ENCODE measurements at regions not wholly inside any gene's neighbourhood (a gene's known extent, or its start where the extent isn't known, plus 50 kb on each side); places are given as distances from the start of the nearest gene placed in this dataset.
"Not testable (repeated sequence)": the region's sequence is repeated elsewhere in the genome, so short reads cannot be mapped to it uniquely, and the experiment has no call there.

GRCh38 chr10:76628801-76629200 lies 1008.8 kb downstream of the KCNMA1 start:
- in situ Hi-C loops (cut with HindIII; ENCODE audit: low sequenced_read_pairs), result no loop called here
- DNase-seq (ENCODE audit: low read depth, low spot score), result no peak
- H3K4me3 ChIP-seq (ENCODE audit: low read depth, low read length), result no peak overlapping the region
- TF ChIP-seq CTCF (IDR thresholded peaks at IDR 0.05; ENCODE audit: low read depth, low read length), result no peak

- TF ChIP-seq CTCF (IDR thresholded peaks at IDR 0.05; ENCODE audit: low read depth, low read length), result no peak
- in situ Hi-C loops (cut with HindIII; ENCODE audit: low sequenced_read_pairs), result no loop called here
- DNase-seq (ENCODE audit: low read depth, low spot score), result no peak
- H3K4me3 ChIP-seq (ENCODE audit: low read depth, low read length), result no peak overlapping the region
These were observed 1011.2 kb downstream of the KCNMA1 start for GRCh38 chr10:76626386-76626785.

GRCh38 chr10:76624470-76624869 lies 1013.1 kb downstream of the KCNMA1 start:
- in situ Hi-C loops (cut with HindIII; ENCODE audit: low sequenced_read_pairs), result no loop called here

DNA sequence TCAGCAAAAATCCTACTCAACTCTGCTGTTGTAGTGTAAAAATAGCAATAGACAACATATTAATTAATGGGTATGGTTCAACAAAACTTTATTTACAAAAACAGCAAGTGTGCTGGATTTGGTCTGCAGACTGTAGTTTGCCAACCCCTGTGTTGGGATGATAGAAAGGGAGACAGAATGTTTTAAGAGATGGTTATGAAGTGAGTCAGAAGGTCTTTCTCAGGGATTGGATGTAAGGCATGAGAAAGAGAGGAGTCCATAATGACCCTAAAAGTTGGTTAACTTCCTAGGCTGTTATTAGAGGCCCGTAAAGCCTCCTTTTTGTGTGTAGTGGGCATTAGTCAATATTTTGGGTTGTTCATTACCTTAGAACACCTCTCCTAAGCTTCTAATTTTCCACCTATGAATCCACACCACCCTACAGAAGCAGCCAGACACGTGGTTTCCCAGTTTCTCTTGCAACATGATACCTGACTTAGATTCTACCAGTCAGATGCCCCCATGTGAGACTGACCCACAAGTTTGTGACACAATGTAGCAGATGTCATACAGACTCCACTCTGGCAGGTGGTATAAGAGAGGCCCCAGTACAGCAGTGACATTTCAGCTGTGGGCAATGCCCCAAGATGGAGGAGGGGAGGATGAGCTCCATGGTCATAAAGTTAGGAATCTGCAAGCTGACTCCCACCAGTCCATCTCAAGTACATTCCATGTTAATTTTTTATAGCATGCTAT lies 1015.6 kb downstream of the KCNMA1 start:
- in situ Hi-C loops (cut with HindIII; ENCODE audit: low sequenced_read_pairs), result no loop called here
- no peak overlapping the region for H3K4me3 ChIP-seq (ENCODE audit: low read depth, low read length)
- TF ChIP-seq CTCF (IDR thresholded peaks at IDR 0.05; ENCODE audit: low read depth, low read length), result no peak
- DNase-seq (ENCODE audit: low read depth, low spot score), result no peak

More at GRCh38 chr10:76624470-76624869, 1013.1 kb downstream of the KCNMA1 start:
- no peak overlapping the region for H3K4me3 ChIP-seq (ENCODE audit: low read depth, low read length)
- no peak for TF ChIP-seq CTCF (IDR thresholded peaks at IDR 0.05; ENCODE audit: low read depth, low read length)
- no peak for DNase-seq (ENCODE audit: low read depth, low spot score)

DNA sequence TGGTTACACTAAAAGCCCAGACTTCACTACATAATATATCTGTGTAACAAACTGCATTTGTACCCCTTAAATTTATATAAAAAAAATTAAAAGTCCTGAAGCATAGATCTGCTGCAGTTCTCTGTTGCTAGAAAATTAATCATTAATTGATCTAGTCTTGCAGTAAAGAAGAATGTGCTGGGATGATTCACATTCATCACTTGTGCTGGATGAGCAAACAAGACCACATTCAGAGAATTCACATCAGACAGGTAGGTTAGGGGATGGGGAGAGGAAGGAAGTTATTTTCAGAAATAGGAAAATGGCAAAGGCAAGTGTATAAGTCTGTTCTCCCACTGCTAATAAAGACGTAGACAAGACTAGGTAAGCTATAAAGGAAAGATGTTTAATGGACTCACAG lies 1019.0 kb downstream of the KCNMA1 start:
- no peak for DNase-seq (ENCODE audit: low read depth, low spot score)
- in situ Hi-C loops (cut with HindIII; ENCODE audit: low sequenced_read_pairs), result no loop called here
- no peak overlapping the region for H3K4me3 ChIP-seq (ENCODE audit: low read depth, low read length)
- no peak for TF ChIP-seq CTCF (IDR thresholded peaks at IDR 0.05; ENCODE audit: low read depth, low read length)

DNA sequence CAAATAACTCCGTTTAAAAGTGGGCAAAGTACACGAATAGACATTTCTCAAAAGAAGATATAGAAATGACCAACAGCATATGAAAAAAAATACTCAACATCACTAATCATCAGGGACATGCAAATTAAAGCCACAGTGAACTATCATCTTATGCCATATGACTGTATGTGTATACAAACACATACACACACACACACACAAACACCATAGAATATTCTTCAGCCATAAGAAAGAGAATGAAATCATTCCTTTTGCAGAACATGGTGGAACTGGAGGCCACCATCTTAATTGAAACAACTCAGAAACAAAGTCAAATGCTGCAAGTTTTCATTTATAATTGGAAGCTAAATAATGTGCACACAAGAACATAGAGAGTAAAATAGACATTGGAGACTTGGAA lies 1019.4 kb downstream of the KCNMA1 start:
- no peak overlapping the region for H3K4me3 ChIP-seq (ENCODE audit: low read depth, low read length)
- no peak for TF ChIP-seq CTCF (IDR thresholded peaks at IDR 0.05; ENCODE audit: low read depth, low read length)
- no peak for DNase-seq (ENCODE audit: low read depth, low spot score)
- in situ Hi-C loops (cut with HindIII; ENCODE audit: low sequenced_read_pairs), result no loop called here

DNA sequence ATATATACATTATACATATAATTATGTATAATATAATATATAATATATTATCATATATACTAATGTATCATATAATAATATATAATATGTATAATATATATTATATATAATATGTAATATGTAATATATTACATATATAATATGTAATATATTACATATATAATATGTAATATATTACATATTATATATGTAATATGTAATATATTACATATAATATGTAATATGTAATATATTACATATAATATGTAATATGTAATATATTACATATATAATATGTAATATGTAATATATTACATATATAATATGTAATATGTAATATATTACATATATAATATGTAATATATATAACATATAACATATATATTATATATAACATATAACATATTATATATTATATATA lies 1020.9 kb downstream of the KCNMA1 start:
- H3K4me3 ChIP-seq (ENCODE audit: low read depth, low read length); DNase-seq (ENCODE audit: low read depth, low spot score); in situ Hi-C loops (cut with HindIII; ENCODE audit: low sequenced_read_pairs): not testable (repeated sequence)

All from astrocyte of the spinal cord (primary cell).